HG03135 (cell line): ENCODE measurements at regions not wholly inside any gene's neighbourhood (a gene's known extent, or its start where the extent isn't known, plus 50 kb on each side); places are given as distances from the start of the nearest gene placed in this dataset.
"Not testable (repeated sequence)": the region's sequence is repeated elsewhere in the genome, so short reads cannot be mapped to it uniquely, and the experiment has no call there.

ENCODE experiments used
- ATAC-seq: cut with Tn5 transposase; IDR thresholded peaks from one replicate; pipeline ENCODE4 v1.9.1; 2021; ENCODE audit warnings: mild to moderate bottlenecking, moderate library complexity; ENCODE audit not compliant: unreplicated experiment

GRCh38 chr22:48936391-48936790 lies 891.3 kb downstream of the BRD1 start:
- no peak for ATAC-seq

- ATAC-seq, result no peak
Observed at GRCh38 chr22:48934446-48934845, 893.2 kb downstream of the BRD1 start.

DNA sequence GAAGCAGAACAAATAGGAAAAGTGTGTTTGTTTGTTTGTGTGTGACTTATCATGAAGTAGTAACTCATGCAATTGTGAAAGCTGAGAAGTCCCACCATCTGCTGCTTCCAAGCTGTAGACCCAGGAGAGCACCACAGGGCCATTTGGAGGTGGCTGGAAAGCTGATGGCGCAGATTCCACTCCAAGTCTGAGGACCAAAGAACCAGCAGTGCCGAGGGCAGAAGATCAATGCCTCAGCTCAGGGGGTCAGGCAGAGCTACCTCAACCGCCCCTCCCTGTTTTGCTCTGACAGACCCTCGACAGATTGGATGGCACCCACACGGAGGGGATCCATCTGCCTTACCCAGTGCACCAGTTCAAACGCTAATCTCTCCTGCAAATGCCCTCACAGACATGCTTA lies 896.2 kb downstream of the BRD1 start:
- no peak for ATAC-seq

- ATAC-seq, result no peak
Observed at GRCh38 chr22:48929276-48929790, 898.3 kb downstream of the BRD1 start.

DNA sequence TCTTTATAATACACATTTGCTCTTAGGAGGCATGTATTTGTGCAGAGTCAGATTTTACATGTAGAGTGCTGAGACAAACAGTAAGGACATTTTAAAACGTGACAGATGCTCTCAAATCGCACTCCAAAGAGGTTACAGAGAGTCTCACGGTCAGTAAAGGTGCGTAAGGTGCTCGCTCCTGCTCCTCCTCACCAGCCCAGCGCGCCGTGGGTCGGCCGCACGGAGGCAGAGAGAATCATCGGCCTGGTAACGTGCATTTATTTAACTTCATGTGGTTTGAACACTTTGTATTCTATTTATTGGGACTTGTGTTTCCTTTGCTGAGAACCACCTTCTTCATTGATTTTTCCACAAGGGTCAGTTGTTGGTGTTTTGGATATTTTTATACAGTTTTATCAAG lies 900.1 kb downstream of the BRD1 start:
- no peak for ATAC-seq

- ATAC-seq, result no peak
Observed at GRCh38 chr22:48926643-48927042, 901.0 kb downstream of the BRD1 start.

DNA sequence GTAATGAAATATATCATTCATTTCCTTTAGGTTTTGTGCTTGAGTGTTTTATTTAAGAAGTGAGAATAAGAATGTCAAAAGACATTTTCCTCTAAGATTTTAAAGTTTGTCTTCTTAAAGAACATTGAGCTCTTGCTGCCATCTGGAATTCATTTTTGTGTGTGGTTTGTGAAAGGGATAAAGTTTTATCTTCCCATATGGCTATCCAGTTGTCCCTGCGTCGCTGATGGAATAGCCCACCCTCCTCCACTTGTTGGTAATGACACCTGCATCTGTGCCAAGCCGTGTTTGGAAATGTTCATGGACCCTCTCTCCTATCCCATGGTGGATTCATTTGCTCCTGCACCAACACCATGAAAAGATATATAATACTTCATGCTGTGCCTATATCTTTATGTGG lies 901.5 kb downstream of the BRD1 start:
- no peak for ATAC-seq

DNA sequence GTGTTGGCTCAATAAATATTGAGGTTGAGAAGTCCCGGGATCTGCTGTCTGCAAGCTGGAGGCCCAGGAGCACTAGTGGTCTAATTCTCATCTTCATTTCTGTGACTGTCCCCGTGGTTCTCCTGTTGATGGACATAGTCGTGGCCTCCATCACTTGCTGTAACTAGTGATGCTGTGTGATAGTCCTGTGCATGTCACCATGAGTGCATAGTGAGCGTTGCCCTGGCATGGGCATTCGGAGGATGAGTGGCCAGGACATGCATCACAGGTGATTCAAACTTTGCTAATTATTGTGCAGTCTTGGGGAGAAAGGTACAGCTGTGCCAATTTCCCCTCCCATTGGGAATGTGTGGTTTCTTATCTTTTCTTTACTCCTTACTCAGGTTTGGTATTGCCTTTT lies 902.2 kb downstream of the BRD1 start:
- no peak for ATAC-seq

- ATAC-seq, result no peak
Observed at GRCh38 chr22:48923996-48924395, 903.7 kb downstream of the BRD1 start.

DNA sequence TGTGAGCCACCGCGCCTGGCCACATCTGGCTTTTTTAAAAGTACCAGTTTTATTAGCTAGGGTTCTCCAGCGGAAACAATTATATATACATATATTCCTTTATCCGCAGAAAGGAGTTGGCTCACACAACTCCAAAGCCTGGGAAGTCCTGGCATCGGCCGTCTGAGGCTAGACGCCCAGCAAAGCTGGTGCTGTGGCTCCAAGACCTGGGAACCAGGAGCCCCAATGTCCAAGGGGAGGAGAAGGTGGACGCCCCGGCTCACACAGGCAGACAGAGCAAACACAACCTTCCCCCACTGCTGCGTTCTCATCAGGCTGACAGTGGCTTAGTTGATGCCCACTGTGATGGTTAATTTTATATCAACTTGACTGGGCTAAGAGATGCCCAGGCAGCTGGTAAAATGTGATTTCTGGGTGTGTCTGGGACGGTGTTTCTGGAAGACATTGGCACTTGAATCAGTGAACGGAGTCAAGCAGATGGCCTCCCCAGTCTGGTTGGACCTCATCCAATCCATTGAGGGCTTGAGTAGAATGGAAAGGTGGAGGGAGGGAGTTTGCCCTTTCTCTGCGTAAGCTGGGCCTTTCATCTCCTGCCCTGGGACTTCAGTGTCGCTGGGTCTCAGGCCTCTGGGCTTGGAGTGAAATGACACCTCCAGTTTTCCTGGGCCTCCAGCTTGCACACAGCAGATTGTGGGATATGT lies 904.4 kb downstream of the BRD1 start:
- no peak for ATAC-seq

GRCh38 chr22:48921411-48921903 lies 906.2 kb downstream of the BRD1 start:
- ATAC-seq, result no peak

- no peak for ATAC-seq
Observed at GRCh38 chr22:48920776-48921241, 906.9 kb downstream of the BRD1 start.

DNA sequence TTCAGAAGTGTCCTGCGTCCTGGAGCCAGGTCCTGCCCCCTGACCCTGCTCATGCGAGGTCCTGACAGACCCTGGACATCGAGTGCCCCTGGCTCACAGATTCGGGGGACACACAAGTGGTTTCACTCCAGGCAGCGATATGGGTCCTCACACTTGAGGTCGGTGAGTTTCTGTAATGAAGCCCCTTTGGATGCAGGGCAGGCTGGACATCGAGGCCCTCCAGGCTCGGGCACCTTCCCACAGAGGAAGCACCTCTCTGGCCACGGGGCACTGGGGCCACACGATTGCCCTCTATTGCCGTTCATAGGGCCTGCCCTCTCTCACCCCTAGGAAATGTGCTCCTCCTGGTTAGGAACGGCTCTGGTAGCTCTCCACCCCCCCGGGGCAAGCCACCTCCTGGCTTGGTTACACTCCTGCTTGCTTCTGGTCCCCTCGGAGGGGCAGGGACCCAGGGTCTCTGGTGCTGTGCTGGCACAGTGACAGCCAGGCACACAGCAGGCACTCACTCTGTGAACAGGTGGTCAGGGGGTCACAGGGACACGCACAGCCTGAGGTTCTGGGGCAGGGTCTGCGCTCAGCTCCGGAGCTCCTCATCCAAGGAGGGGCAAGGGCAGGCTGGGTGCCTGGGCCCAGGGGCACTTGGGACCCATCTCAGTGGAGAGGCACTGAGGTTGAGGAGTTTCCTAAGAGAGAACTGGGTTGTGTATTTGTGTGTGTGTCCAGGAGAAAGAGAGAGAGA lies 907.7 kb downstream of the BRD1 start:
- no peak for ATAC-seq

- ATAC-seq, result no peak
Observed at GRCh38 chr22:48919187-48919590, 908.5 kb downstream of the BRD1 start.

GRCh38 chr22:48918585-48919186 lies 909.0 kb downstream of the BRD1 start:
- ATAC-seq, result no peak

- not testable (repeated sequence) for ATAC-seq
Observed at GRCh38 chr22:48912356-48913066, 915.2 kb downstream of the BRD1 start.

- not testable (repeated sequence) for ATAC-seq
Observed at GRCh38 chr22:48911647-48912046, 916.0 kb downstream of the BRD1 start.

- ATAC-seq, result not testable (repeated sequence)
Observed at GRCh38 chr22:48911067-48911466, 916.6 kb downstream of the BRD1 start.

DNA sequence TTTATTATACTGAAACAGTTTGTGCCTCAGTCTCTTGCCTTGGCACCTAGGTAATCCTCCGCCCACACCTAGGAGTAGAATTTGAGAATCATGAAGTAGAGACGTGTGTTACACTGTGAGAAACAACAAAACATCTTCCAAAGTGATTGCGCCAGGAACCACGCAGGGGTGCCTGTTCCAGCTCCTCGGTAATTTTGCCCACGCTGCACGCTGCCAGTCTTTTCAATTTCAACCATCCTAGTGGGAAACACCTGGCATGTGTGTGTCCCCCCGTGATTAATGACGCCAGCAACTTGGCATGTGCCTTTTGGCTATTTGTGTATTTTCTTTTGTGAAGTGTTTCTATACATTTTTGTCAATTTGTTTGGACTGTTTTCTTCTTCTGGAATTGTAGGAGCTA lies 919.1 kb downstream of the BRD1 start:
- ATAC-seq, result no peak

DNA sequence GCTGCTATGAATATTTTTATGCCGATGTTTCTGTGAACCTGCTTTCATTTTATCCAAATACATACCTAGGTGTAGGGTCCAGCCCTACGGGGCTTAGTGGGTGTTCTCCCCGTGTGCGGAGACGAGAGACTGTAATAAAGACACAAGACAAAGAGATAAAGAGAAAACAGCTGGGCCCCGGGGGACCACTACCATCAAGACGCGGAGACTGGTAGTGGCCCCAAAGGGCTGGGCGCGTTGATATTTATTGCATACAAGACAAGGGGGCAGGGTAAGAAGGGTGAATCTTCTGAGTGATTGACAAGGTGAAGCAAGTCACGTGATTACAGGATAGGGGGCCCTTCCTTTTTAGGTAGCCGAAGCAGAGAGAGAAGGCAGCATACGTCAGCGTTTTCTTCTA lies 920.1 kb downstream of the BRD1 start:
- ATAC-seq, result no peak
